Ectodermal cell (in vitro differentiated cells): ENCODE measurements at regions not wholly inside any gene's neighbourhood (a gene's known extent, or its start where the extent isn't known, plus 50 kb on each side); places are given as distances from the start of the nearest gene placed in this dataset.

Experiments
- H3K27ac ChIP-seq: 2 replicates; pipeline ENCODE4 v1.7.0; 2013; ENCODE audit warnings: mild to moderate bottlenecking, low read depth, low read length; ENCODE audit not compliant: insufficient read depth, poor library complexity, severe bottlenecking
- H3K27me3 ChIP-seq: 2 replicates; pipeline ENCODE4 v1.7.0; 2013; ENCODE audit warnings: mild to moderate bottlenecking, low read length; ENCODE audit not compliant: insufficient read depth, control insufficient read depth, poor library complexity, severe bottlenecking
- H3K36me3 ChIP-seq: one replicate; pipeline ENCODE4 v1.7.0; 2013; ENCODE audit warnings: low read length; ENCODE audit not compliant: control insufficient read depth, insufficient read depth
- H3K4me1 ChIP-seq: one replicate; pipeline ENCODE4 v1.7.0; 2013; ENCODE audit warnings: low read length; ENCODE audit not compliant: control insufficient read depth, insufficient read depth
- H3K4me3 ChIP-seq: 2 replicates; pipeline ENCODE4 v1.7.0; 2013; ENCODE audit warnings: low read depth, low read length, control low read depth; ENCODE audit not compliant: insufficient read depth
- H3K9me3 ChIP-seq: 2 replicates; pipeline ENCODE4 v1.7.0; 2013; ENCODE audit warnings: mild to moderate bottlenecking, low read length, moderate library complexity; ENCODE audit not compliant: control insufficient read depth
- WGBS, 2 experiments: methylation state at CpG; one replicate each; pipeline ENCODE4 v1.1.7; 2013; ENCODE audit warnings: missing lambda C conversion rate in 2 of 2; 5-methylcytosine and 5-hydroxymethylcytosine counted together

DNA sequence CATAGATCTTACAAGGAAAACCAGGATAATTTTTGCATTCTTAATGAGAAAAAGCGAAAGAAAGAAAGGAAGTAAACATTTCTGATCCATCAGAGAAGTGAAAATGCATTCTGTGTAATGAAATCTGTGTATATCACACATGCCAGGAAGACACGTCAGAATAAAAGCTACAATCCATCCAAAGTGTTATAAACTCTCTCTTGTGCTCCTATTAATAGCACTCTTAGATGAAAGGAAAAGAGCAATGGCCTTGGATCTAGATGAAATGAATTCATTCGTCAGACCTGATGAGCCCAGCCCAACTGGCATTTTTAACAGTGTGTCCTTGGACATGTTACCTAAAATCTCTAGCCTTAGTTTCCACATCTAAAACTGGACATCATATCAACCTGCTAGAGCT, 885.5 kb downstream of the CDH11 start:
- H3K27ac ChIP-seq, result no peak overlapping the region

DNA sequence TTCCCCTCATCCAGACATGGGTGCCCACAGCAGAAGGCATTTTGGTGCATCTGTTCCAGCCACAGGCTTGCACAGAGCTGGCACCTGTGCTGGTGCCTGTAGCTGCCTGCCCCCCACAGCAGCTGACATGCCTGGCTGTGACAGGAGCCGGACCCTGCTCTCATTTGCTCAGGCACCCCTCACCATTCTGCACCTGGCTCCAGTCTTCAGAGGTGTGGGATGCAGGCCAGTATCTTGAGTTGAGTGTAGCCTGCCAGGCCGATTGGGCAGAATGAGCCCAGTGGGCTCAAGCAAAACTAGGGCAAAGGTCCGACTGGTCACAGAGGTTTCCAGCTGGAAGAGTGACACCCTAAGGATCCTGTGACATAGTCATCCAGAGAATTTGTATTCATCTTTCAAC, 887.7 kb downstream of the CDH11 start:
- H3K27ac ChIP-seq, result no peak overlapping the region
- H3K36me3 ChIP-seq, result no peaks in the 10 kb centered on the region
- WGBS, 2 experiments, result 94 to 96% methylated on average over 3 of the region's 3 CpGs
- H3K4me3 ChIP-seq, result no peak overlapping the region
- no peaks in the 10 kb centered on the region for H3K9me3 ChIP-seq
- H3K27me3 ChIP-seq, result no peaks in the 10 kb centered on the region
- H3K4me1 ChIP-seq, result no peaks in the 10 kb centered on the region

More for the DNA sequence above, 885.5 kb downstream of the CDH11 start:
- 88 to 100% methylated on average over 3 of the region's 3 CpGs for WGBS, 2 experiments
- H3K4me3 ChIP-seq, result no peak overlapping the region
- H3K36me3 ChIP-seq, result no peaks in the 10 kb centered on the region
- H3K27me3 ChIP-seq, result no peaks in the 10 kb centered on the region
- H3K4me1 ChIP-seq, result no peaks in the 10 kb centered on the region
- no peaks in the 10 kb centered on the region for H3K9me3 ChIP-seq

DNA sequence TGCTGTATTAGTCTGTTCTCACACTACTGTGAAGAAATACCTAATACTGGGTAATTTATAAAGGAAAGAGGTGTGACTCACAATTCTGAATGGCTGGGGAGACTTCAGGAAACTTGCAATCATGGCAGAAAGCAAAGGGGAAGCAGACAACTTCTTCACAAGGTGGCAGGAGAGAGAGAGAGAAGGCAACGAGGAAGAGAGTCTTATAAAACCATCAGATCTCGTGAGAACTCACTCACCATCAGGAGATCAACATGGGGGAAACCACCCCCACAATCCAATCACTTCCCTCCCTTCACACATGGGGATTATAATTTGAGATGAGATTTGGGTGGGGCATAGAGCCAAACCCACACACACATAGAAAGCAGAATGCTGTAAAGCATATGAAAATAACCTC, 896.2 kb downstream of the CDH11 start:
- no peaks in the 10 kb centered on the region for H3K27me3 ChIP-seq
- H3K36me3 ChIP-seq, result no peaks in the 10 kb centered on the region
- no peaks in the 10 kb centered on the region for H3K9me3 ChIP-seq
- H3K27ac ChIP-seq, result no peak overlapping the region
- H3K4me3 ChIP-seq, result no peak overlapping the region
- 60 to 100% methylated on average over 1 of the region's 2 CpGs for WGBS, 2 experiments
- no peaks in the 10 kb centered on the region for H3K4me1 ChIP-seq

DNA sequence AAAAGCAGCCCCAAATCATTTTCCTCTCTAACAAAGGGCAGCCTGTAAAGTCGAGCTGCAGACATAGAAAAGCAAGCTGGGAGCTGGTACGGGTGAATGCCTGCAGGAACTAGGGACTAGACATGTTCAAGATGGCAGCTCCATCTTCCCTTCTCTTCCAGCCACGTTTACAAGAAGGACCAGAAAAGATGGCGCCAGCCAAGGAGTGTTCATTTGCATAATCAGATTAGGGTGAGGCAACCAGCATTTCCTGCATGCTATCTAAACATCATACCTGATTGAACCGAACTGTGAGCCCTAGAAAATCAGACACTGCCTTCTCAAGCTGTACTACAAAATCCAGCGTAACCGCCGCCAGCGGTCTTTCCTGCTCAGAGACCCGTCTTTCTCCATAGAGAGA, 896.8 kb downstream of the CDH11 start:
- no peak overlapping the region for H3K4me3 ChIP-seq
- no peaks in the 10 kb centered on the region for H3K9me3 ChIP-seq
- no peaks in the 10 kb centered on the region for H3K36me3 ChIP-seq
- H3K27ac ChIP-seq, result no peak overlapping the region
- WGBS, 2 experiments, result 79 to 81% methylated on average over 10 of the region's 10 CpGs
- no peaks in the 10 kb centered on the region for H3K4me1 ChIP-seq
- H3K27me3 ChIP-seq, result no peaks in the 10 kb centered on the region

DNA sequence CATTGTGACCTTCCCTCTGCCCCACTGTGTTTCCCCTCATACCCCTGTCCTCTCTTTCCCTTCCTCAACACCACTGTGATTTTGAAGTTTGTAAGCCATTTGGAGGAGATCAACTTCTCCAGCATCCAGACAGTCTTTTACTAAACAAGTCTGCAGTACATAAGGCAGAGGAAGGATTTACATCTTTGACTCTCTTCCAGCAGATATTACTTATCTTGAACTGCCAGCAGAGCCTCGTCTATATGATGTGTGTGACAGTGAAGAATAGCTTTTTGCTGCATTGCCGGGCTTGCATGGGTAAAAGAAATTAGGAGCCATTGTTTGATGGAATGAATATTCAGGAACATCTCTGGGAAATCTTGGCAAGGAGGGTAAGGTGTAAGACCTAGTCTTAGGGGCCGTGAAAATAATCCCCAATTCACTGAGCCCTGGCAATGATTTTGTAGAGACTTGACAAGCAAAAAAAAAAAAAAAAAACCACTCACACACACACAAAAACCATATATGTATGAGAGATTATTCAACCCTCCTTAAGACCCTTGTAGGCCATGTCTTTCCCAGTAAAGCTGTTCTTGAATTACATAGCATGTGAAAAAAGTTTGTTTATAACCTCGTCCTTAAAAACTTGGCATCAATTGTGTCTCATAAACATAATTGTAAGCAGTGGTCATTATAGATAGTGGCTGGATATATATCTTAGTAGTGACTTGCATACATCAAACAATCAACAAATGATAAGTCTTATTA, 903.9 kb downstream of the CDH11 start:
- H3K4me1 ChIP-seq, result no peaks in the 10 kb centered on the region
- H3K27ac ChIP-seq, result no peak overlapping the region
- H3K9me3 ChIP-seq, result no peaks in the 10 kb centered on the region
- H3K27me3 ChIP-seq, result no peaks in the 10 kb centered on the region
- H3K4me3 ChIP-seq, result no peak overlapping the region
- WGBS, 2 experiments, result 85 to 89% methylated on average over 2 to 4 of the region's 4 CpGs
- H3K36me3 ChIP-seq, result no peaks in the 10 kb centered on the region

DNA sequence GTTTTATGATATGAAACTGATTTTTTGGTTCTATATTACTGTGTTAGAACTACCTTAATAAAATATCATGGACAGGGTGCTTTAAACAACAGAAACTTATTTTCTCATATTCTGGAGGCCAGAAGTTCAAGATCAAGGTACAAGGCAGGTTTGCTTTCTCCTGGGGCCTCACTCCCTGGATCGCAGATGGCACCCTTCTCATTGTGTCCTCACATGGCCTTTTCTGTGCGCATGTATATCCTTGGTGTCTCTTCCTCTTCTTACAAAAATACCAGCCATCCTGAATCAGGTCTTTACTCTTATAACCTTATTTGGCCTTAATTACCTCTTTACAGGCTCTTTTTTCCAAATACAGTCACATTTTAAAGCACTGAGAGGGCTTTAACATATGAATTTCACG, 906.1 kb downstream of the CDH11 start:
- 94 to 96% methylated on average over 3 of the region's 3 CpGs for WGBS, 2 experiments
- Histone ChIP-seq H3K4me1 (no peaks in the 10 kb centered on the region), H3K27ac (no peak overlapping the region), H3K27me3 (no peaks in the 10 kb centered on the region), H3K36me3 (no peaks in the 10 kb centered on the region), H3K4me3 (no peak overlapping the region), H3K9me3 (no peaks in the 10 kb centered on the region)

DNA sequence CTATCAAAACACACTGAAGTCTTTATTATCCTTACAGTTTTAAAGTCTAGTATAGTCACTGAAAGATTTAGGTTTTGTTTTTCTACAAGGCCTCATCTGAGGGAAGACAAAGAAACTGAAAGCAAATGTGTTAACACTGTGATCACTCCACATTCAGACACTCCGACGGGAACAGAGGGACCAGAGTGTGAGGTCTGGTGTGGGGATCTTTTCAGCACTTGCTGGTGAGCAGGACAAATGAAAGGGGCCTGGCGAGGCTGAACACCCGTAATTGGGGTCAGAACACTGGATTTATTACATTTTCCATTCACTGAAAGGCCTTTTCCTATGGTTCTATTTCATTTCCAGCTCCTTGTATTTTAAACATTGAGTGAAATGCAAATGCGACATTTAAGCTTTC, 910.5 kb downstream of the CDH11 start:
- Histone ChIP-seq H3K36me3 (no peaks in the 10 kb centered on the region), H3K9me3 (no peaks in the 10 kb centered on the region), H3K4me1 (no peaks in the 10 kb centered on the region), H3K27ac (no peak overlapping the region), H3K27me3 (no peaks in the 10 kb centered on the region), H3K4me3 (no peak overlapping the region)
- 73 to 91% methylated on average over 5 of the region's 5 CpGs for WGBS, 2 experiments

DNA sequence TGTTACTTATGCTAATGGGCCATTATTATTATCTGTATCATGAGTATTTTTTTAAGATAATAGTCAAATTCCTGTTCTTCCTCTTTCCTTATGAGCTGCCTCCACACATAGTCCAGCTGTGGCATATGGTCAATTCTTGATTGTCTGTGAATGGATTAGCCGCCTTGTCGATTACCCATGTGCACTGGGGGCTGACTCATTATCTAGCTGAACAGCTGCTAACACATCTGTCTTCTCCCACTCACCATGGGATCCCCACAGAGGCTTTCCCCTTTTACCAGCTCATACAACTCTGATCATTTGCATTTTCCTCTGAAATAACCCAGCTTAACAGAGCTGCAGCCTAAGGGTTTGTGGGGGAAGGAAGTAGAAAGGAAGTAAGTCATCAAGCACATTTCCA, 915.0 kb downstream of the CDH11 start:
- no peaks in the 10 kb centered on the region for H3K27me3 ChIP-seq
- no peaks in the 10 kb centered on the region for H3K4me1 ChIP-seq
- no peaks in the 10 kb centered on the region for H3K9me3 ChIP-seq
- no peaks in the 10 kb centered on the region for H3K36me3 ChIP-seq
- 84 to 89% methylated on average over 2 of the region's 2 CpGs for WGBS, 2 experiments
- no peak overlapping the region for H3K27ac ChIP-seq
- H3K4me3 ChIP-seq, result no peak overlapping the region

DNA sequence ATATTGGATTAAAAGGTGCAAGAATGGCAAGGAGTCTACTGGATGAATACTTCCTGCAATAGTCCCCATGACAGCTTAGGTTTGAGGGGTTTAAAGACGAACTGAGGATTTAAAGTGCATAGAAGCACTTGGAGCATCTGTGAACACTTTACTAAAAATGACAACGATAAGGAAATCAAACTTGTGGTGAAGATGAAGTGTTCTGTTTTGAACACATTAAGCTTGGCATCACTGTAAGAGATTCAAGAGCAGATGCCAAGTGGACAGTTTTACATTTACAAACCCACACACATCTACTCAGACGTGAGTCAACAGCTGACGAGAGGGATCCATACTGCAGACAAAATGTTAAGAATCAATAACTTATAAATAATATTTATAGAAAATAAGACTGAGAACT, 918.7 kb downstream of the CDH11 start:
- WGBS, 2 experiments, result 94 to 95% methylated on average over 2 to 4 of the region's 4 CpGs
- H3K4me3 ChIP-seq, result no peak overlapping the region
- H3K4me1 ChIP-seq, result no peaks in the 10 kb centered on the region
- no peak overlapping the region for H3K27ac ChIP-seq
- H3K27me3 ChIP-seq, result no peaks in the 10 kb centered on the region
- H3K36me3 ChIP-seq, result no peaks in the 10 kb centered on the region
- no peaks in the 10 kb centered on the region for H3K9me3 ChIP-seq

DNA sequence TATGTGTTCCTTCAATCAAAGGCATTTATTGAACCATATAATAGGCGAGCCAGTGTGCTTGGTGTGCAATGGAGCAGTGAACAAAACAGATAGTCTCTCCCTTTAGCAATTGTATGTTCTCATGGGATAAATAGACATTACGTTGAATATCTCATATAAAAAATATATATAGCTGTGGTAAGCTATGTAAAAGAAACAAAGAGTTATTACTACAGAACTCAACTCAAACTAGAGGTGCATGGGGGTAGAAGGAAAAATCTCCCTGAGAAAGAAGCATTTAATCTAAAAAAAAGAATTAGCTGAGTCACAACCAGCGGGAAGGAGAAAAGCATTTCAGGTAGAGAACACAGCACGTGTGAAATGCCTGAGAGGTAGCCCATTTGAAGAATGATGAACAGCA, 919.3 kb downstream of the CDH11 start:
- H3K4me1 ChIP-seq, result no peaks in the 10 kb centered on the region
- no peak overlapping the region for H3K4me3 ChIP-seq
- H3K36me3 ChIP-seq, result no peaks in the 10 kb centered on the region
- H3K9me3 ChIP-seq, result no peaks in the 10 kb centered on the region
- 70 to 79% methylated on average over 3 of the region's 4 CpGs for WGBS, 2 experiments
- no peak overlapping the region for H3K27ac ChIP-seq
- no peaks in the 10 kb centered on the region for H3K27me3 ChIP-seq

DNA sequence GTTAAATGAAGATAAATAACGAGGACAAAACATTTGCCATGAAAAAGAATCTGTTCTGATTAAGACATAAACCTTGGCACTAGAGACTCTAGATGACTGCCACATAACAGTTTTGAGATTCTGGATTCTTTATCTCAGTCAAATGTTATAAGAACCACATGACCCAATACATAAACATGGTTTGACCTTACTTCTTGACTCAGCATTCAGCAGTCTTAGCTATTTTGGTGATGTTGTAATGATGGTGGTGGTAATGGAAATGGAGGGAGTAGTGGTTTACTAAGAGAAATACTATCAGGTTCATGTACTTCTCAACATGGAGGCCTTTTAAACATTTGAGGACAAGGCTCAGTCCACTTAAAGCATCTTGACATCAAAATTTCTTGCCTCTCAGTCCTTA, 925.4 kb downstream of the CDH11 start:
- Histone ChIP-seq H3K4me3 (no peak overlapping the region), H3K9me3 (no peaks in the 10 kb centered on the region), H3K27ac (no peak overlapping the region), H3K27me3 (no peaks in the 10 kb centered on the region), H3K36me3 (no peaks in the 10 kb centered on the region), H3K4me1 (no peaks in the 10 kb centered on the region)
- WGBS, 2 experiments, result 84 to 94% methylated on average over 1 of the region's 1 CpG
